Fibroblast of pulmonary artery (primary cell): ENCODE measurements at regions not wholly inside any gene's neighbourhood (a gene's known extent, or its start where the extent isn't known, plus 50 kb on each side); places are given as distances from the start of the nearest gene placed in this dataset.
"Not testable (repeated sequence)": the region's sequence is repeated elsewhere in the genome, so short reads cannot be mapped to it uniquely, and the experiment has no call there.

Experiments used
- DNase-seq: peaks from one replicate; pipeline ENCODE4 v3.0.0-alpha.2; 2010; ENCODE audit warnings: low read depth
- H3K4me3 ChIP-seq: replicated peaks from 2 replicates; pipeline ENCODE4 v1.5.1; 2011; ENCODE audit warnings: low read depth, mild to moderate bottlenecking, control low read depth, low read length, moderate library complexity
- TF ChIP-seq, protein P1 (sequence below): IDR thresholded peaks from 2 replicates; pipeline ENCODE4 v1.5.1; 2011; ENCODE audit warnings: mild to moderate bottlenecking, control low read depth, low read length, inconsistent platforms; ENCODE audit errors: missing control alignments

DNA sequence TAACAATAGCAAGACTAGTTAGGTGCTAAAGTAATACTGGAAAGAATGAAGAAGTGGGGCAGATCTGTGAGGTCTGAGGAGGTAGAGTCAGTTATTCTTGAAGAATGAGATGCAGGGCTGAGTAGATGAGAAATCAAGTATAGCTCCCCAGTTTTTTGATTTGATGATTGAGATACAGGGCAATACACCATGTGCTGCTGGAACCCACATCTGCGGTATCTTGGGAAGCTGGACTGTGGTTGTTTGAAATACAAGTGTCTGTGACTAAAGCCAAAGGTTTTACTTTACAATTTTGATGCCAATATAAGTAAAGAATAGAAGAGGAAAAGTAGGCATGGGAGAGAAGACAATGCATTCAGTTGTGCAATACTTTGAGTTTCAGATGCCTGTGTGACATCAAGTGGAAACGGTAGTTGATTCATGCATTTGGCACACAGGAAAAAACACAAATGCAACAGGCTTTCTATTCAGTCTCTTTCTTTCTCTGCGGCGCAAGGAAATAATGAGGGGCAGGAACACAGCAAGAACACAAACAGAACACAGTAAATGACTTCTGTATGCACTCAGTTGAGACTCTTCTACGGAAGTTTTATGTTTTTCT lies 190.2 kb upstream of the SLC38A2 start:
- peak; percentile 98 for DNase-seq
- H3K4me3 ChIP-seq: peak overlapping the region; percentile 23
- TF ChIP-seq, protein P1, sequence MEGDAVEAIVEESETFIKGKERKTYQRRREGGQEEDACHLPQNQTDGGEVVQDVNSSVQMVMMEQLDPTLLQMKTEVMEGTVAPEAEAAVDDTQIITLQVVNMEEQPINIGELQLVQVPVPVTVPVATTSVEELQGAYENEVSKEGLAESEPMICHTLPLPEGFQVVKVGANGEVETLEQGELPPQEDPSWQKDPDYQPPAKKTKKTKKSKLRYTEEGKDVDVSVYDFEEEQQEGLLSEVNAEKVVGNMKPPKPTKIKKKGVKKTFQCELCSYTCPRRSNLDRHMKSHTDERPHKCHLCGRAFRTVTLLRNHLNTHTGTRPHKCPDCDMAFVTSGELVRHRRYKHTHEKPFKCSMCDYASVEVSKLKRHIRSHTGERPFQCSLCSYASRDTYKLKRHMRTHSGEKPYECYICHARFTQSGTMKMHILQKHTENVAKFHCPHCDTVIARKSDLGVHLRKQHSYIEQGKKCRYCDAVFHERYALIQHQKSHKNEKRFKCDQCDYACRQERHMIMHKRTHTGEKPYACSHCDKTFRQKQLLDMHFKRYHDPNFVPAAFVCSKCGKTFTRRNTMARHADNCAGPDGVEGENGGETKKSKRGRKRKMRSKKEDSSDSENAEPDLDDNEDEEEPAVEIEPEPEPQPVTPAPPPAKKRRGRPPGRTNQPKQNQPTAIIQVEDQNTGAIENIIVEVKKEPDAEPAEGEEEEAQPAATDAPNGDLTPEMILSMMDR: no peak

DNA sequence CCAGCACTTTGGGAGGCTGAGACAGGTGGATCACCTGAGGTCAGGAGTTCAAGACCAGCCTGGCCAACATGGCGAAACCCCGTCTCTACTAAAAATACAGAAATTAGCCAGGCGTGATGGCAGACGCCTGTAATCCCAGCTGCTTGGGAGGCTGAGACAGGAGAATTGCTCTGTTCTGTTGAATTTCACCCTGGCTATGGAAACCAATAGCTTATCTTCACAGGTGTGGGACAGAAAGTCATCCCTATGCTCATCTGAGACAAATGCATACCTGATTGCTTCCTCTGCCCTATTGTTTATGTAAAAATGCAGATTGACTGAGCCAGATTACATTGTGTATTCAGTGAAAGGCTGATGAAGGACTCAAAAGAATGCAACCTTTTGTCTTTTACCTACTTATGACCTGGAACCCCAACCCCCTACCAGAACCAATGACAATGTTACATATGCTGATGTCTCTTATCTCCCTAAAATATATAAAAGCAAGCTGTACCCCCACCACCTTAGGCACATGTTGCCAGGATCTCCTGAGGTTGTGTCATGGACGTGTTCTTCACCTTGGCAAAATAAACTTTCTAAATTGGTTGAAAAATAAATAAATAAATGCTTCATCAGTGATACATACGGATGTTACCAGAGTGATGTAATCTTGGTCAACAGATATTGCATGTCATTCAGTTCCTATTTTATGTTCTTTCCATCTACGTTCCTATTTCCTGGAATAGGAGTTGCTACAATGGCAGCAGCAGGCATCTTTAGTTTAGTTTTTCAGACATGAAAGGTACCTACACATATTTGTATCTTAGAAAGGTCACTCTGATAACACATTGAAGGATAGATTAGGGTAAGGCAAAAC lies 189.4 kb upstream of the SLC38A2 start:
- H3K4me3 ChIP-seq: not testable (repeated sequence)
- DNase-seq: peak; percentile 65

DNA sequence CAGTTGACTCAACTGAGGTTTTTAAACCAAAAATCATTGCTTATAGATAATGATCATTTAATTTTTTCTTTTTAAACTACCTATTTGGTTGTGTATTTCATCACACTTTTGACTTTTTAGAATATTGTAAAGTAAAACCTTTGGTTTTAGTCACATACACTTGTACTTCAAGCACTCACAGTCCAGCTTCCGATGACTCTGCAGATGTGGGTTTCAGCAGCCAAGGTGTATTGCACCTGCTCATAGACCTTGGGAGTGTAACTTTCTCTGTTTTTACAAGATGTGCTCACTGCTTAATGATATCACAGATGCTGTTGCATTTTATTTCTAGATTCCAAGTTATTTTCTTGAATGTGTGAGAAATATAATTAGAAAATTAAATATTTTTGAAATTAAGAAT lies 188.3 kb upstream of the SLC38A2 start:
- TF ChIP-seq, protein P1: no peak
- DNase-seq: no peak
- no peak overlapping the region for H3K4me3 ChIP-seq

DNA sequence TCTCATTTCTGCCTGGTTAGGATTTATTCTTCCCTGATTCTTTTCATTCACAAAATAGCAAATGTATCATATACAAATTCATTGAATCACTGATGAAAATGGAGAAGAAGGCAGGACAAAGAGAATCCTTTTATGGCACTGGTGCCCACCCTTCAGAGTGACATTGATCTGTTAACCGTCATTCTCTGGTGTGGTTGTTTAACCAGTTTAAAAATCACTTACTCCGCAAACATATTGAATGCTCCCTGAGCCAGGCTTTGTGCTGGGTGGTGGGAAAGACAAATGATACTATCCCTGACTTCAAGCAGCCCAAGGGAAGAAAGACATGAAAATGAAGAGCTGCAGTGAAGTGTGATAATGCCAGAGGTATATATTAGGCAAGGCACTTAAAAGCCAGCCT lies 187.5 kb upstream of the SLC38A2 start:
- H3K4me3 ChIP-seq: no peak overlapping the region
- DNase-seq: no peak
- TF ChIP-seq, protein P1: no peak

DNA sequence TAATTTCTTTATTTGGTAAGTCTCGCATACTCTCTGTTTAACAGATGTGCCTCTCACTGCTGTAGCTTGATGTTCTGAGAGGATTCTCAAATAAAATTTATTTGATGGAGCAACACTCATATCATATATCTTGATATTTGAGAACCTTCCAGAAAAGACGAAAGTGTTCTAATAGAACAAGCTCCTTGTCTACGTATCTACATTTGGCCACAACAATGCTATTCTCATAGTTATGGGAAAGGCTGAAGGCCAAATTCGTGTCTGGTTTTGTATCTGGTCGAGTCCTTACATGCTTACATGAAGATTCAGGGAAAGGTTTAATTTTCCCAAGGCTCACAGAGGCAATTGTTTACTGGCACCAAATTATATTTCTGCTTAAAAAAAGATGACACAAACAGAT lies 186.7 kb upstream of the SLC38A2 start:
- DNase-seq: peak; percentile 49

DNA sequence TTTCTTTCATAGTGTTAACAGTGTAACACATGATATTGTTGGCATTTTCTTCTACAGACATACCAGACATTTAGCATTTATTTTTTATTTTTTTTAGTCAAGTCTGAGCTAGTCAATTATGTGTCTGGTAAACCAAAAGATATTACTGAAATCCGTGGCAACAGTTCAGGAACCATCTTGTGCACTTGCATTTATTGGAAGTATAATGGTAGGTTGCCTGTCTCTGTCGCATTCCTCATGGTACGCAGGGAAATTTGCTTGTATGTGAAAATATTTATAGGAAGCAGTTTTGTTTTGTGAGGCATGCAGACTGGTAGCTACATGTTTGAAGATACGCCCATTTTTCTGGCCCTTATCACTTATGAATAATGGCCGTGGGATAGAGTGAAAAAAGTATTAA lies 186.1 kb upstream of the SLC38A2 start:
- H3K4me3 ChIP-seq: no peak overlapping the region
- TF ChIP-seq, protein P1: no peak
- DNase-seq: no peak

More for the DNA sequence above, 186.7 kb upstream of the SLC38A2 start:
- TF ChIP-seq, protein P1: no peak
- H3K4me3 ChIP-seq: no peak overlapping the region

DNA sequence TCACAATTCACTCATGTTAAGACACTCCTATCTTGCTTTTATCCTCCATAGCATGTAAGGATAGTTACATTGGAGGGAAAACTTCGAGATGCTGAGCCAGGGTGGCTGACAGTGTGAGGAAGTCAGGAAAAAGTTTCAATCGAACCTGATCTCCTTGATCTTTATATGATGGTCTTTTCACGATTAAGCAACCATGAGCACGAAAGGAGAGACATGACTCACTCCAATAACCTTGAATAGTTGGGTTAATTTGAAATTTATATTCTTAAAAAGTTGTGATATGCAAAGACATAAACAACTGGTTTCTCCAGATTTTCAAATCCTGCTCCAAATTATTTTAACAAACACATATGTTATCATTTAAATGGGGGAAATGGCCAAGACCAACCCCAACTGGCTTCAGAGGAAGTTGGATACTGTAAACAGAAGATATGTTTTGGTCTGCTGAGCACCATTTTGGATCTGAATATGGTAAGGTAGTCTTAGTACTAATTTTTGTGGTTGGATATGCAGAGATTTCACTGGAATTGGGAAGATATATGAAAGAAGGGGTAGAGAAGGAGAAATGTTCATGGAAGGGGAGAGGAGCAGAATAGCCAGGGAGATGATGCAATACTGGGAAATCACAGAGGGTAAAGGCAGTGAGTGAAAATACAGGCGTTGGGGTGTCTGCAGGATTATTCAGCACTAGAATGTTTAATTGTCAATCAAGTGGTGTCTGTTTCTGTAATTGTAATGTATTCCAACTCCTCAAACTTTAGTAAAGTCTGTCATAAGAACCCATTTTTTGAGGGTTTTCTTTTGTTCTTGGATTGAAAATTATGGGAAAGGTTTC lies 185.2 kb upstream of the SLC38A2 start:
- no peak overlapping the region for H3K4me3 ChIP-seq
- TF ChIP-seq, protein P1: no peak
- no peak for DNase-seq
